Pancreas (tissue), 10 donors: ENCODE measurements at regions not wholly inside any gene's neighbourhood (a gene's known extent, or its start where the extent isn't known, plus 50 kb on each side); places are given as distances from the start of the nearest gene placed in this dataset.
A peak's percentile ranks its signal among the peaks of the same experiment; 100 is the strongest.

Experiments
- ATAC-seq, 4 donors: fragments of 200-7000 bp; cut with Tn5 transposase; one replicate each; pipeline versions ENCODE4 v1.8.0 to v1.9.1; 2020; ENCODE audit warnings: mild to moderate bottlenecking in 4 of 4, moderate library complexity in 4 of 4
- DNase-seq, 6 donors: peaks; one replicate each; pipeline ENCODE4 v3.0.0-alpha.2; 2020
- FAIRE-seq: peaks from 2 replicates; lab custom pipeline; 2012; peaks lifted over from hg19 to GRCh38; lab: Jason Lieb, UNC
- H3K27ac ChIP-seq, 4 donors: fragments of 200-600 bp; sonication (generic); 1 replicate in 3 of 4; 2 replicates in 1 of 4; pipeline versions ENCODE4 v1.5.0 to v1.8.0; 2020
- H3K27me3 ChIP-seq, 4 donors: fragments of 200-600 bp; one replicate each; pipeline ENCODE4 v1.8.0; 2021
- H3K36me3 ChIP-seq, 3 donors: fragments of 200-600 bp; sonication (generic) in 1 of 3; one replicate each; pipeline versions ENCODE4 v1.5.0 to v1.8.0; 2020 to 2021
- H3K4me1 ChIP-seq, 3 donors: fragments of 200-600 bp; one replicate each; pipeline ENCODE4 v1.8.0; 2021
- H3K4me3 ChIP-seq, 4 donors: fragments of 200-600 bp; sonication (generic) in 2 of 4; one replicate each; pipeline versions ENCODE4 v1.5.0 to v1.8.0; 2020 to 2021
- H3K9me3 ChIP-seq, 4 donors: fragments of 200-600 bp; one replicate each; pipeline ENCODE4 v1.8.0; 2021
- CTCF ChIP-seq, 4 donors: fragments of 200-600 bp; sonication (generic) in 3 of 4; IDR thresholded peaks; one replicate each; pipeline versions ENCODE4 v1.5.0 to v1.8.0; 2021; ENCODE audit warnings: antibody characterized with exemption in 4 of 4
- WGBS, 2 donors: extraction: QIAGEN DNeasy Blood & Tissue Kit; methylation state at CpG; one replicate each; pipeline ENCODE4 v1.1.7; 2013; 5-methylcytosine and 5-hydroxymethylcytosine counted together
- intact Hi-C, 3 donors: fragments of 100-400 bp; cut with DNase I; formaldehyde crosslinking; loops; one replicate each; pipeline versions ENCODE4 v1.11.1 to v1.14.2; 2022
- donor health status: healthy with polysubstance abuse.
- donor health status: DM: no; HTN: no; CAD: no; lungs with moderate emphysema.
- donor health status: DM: no; HTN: no; CAD: no.
- donor health status: control.
- donor health status: control.
- donor health status: Bipolar disorder and iron deficiency.
- donor health status: DM: yes; HTN: yes; CAD: no.
- donor health status: DM: no; HTN: no; CAD: no.
- donor health status: DM: no; HTN: no; CAD: no.
- donor health status: DM: yes; HTN: yes; CAD: no.

- FAIRE-seq (no peak), DNase-seq (no peak), ATAC-seq (no peak)
- intact Hi-C loops = no loop called here
- H3K27me3 ChIP-seq = no peaks in the 10 kb centered on the region
- H3K36me3 ChIP-seq = no peaks in the 10 kb centered on the region
- no peak overlapping the region for H3K4me3 ChIP-seq
- 90 to 94% methylated on average over 1 of the region's 1 CpG for WGBS, 2 donors
- no peaks in the 10 kb centered on the region for H3K9me3 ChIP-seq
- H3K27ac ChIP-seq = no peak overlapping the region
- H3K4me1 ChIP-seq = no peaks in the 10 kb centered on the region
- no peak for TF ChIP-seq CTCF (IDR thresholded peaks at IDR 0.05)
Measured at GRCh38 chr12:62003226-62003625, 257.0 kb upstream of the USP15 start.

GRCh38 chr12:62003701-62004100, 256.5 kb upstream of the USP15 start:
- no peak for TF ChIP-seq CTCF (IDR thresholded peaks at IDR 0.05)
- Histone ChIP-seq H3K4me1 (no peaks in the 10 kb centered on the region), H3K4me3 (no peak overlapping the region), H3K36me3 (no peaks in the 10 kb centered on the region), H3K9me3 (no peaks in the 10 kb centered on the region), H3K27ac (no peak overlapping the region), H3K27me3 (no peaks in the 10 kb centered on the region)
- FAIRE-seq = peak; percentile 64
- intact Hi-C loops = no loop called here
- WGBS, 2 donors = 11 to 72% methylated on average over 2 of the region's 2 CpGs
- no peak for DNase-seq
- ATAC-seq = no peak

GRCh38 chr12:62005615-62006014, 254.6 kb upstream of the USP15 start:
- H3K4me1 ChIP-seq = no peaks in the 10 kb centered on the region
- H3K4me3 ChIP-seq = no peak overlapping the region
- intact Hi-C loops = no loop called here
- no peak for FAIRE-seq
- no peaks in the 10 kb centered on the region for H3K27me3 ChIP-seq
- no peak for ATAC-seq
- no peak overlapping the region for H3K27ac ChIP-seq
- 32 to 34% methylated on average over 2 of the region's 2 CpGs for WGBS, 2 donors
- no peak for TF ChIP-seq CTCF (IDR thresholded peaks at IDR 0.05)
- no peaks in the 10 kb centered on the region for H3K9me3 ChIP-seq
- H3K36me3 ChIP-seq = no peaks in the 10 kb centered on the region
- no peak for DNase-seq

- ATAC-seq = peak in 3 of 4 donors; percentile 53 to 60 (median 54)
- intact Hi-C loops = no loop called here
- peak; percentile 69 for FAIRE-seq
- no peaks in the 10 kb centered on the region for H3K9me3 ChIP-seq
- H3K4me1 ChIP-seq = no peaks in the 10 kb centered on the region
- H3K27ac ChIP-seq = no peak overlapping the region
- TF ChIP-seq CTCF (IDR thresholded peaks at IDR 0.05) = peak; percentile 17 to 55 (median 45)
- H3K27me3 ChIP-seq = no peaks in the 10 kb centered on the region
- H3K4me3 ChIP-seq = no peak overlapping the region
- H3K36me3 ChIP-seq = no peaks in the 10 kb centered on the region
- peak in 1 of 6 donors; percentile 13 for DNase-seq
- WGBS, 2 donors = 11 to 14% methylated on average over 5 of the region's 5 CpGs
Measured at GRCh38 chr12:62006076-62006732, 254.0 kb upstream of the USP15 start.

GRCh38 chr12:62008703-62009102, 251.5 kb upstream of the USP15 start:
- Histone ChIP-seq H3K27ac (no peak overlapping the region), H3K4me1 (no peaks in the 10 kb centered on the region), H3K4me3 (no peak overlapping the region), H3K36me3 (no peaks in the 10 kb centered on the region), H3K9me3 (no peaks in the 10 kb centered on the region), H3K27me3 (no peaks in the 10 kb centered on the region)
- DNase-seq (no peak), FAIRE-seq (no peak), ATAC-seq (no peak)
- TF ChIP-seq CTCF (IDR thresholded peaks at IDR 0.05) = no peak
- 53 to 59% methylated on average over 2 of the region's 2 CpGs for WGBS, 2 donors
- intact Hi-C loops = no loop called here
